BE2C (cell line): ENCODE measurements at regions not wholly inside any gene's neighbourhood (a gene's known extent, or its start where the extent isn't known, plus 50 kb on each side); places are given as distances from the start of the nearest gene placed in this dataset.

Source experiments
- DNase-seq: peaks from one replicate; pipeline ENCODE4 v3.0.0-alpha.2; 2020
- H3K27me3 ChIP-seq: fragments of 250-450 bp; sonication (Bioruptor Pico); 2 replicates; pipeline ENCODE4 v1.5.1; 2020; ENCODE audit warnings: mild to moderate bottlenecking
- H3K36me3 ChIP-seq: fragments of 250-450 bp; sonication (Bioruptor Pico); 2 replicates; pipeline ENCODE4 v1.5.1; 2020; ENCODE audit warnings: mild to moderate bottlenecking
- H3K4me1 ChIP-seq: fragments of 250-450 bp; sonication (Bioruptor Pico); 2 replicates; pipeline ENCODE4 v1.5.1; 2020
- H3K4me3 ChIP-seq: 2 replicates; pipeline ENCODE4 v1.5.1; 2011; ENCODE audit warnings: low read depth, low read length
- H3K9me3 ChIP-seq: fragments of 250-450 bp; sonication (Bioruptor Pico); 2 replicates; pipeline ENCODE4 v1.5.1; 2020
- TF ChIP-seq, protein P1 (sequence below): IDR thresholded peaks from 2 replicates; pipeline ENCODE4 v1.5.1; 2012; ENCODE audit warnings: mild to moderate bottlenecking, low read depth, low read length

DNA sequence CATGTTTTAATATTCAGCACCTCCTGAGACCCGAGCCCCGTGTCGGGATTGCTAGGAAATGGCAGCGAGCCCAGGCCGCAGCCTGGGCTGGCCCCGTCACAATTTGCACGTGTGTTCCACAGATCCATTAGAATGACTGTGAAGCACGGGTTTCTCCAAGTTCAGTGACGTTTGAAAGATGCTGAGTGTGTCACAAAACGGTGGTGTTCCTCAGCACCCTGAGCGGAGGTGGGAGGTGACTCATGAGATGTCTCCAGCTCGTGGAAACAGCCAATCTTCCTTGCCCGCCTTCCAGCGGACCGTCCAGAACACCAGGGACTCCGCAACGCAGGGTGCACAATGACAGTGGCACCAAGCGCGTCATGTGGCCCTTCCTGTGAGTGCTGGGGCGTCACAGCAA lies 412.8 kb downstream of the IRX2 start:
- TF ChIP-seq, protein P1, sequence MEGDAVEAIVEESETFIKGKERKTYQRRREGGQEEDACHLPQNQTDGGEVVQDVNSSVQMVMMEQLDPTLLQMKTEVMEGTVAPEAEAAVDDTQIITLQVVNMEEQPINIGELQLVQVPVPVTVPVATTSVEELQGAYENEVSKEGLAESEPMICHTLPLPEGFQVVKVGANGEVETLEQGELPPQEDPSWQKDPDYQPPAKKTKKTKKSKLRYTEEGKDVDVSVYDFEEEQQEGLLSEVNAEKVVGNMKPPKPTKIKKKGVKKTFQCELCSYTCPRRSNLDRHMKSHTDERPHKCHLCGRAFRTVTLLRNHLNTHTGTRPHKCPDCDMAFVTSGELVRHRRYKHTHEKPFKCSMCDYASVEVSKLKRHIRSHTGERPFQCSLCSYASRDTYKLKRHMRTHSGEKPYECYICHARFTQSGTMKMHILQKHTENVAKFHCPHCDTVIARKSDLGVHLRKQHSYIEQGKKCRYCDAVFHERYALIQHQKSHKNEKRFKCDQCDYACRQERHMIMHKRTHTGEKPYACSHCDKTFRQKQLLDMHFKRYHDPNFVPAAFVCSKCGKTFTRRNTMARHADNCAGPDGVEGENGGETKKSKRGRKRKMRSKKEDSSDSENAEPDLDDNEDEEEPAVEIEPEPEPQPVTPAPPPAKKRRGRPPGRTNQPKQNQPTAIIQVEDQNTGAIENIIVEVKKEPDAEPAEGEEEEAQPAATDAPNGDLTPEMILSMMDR, result no peak
- no peak overlapping the region for H3K4me3 ChIP-seq
- DNase-seq, result no peak
- H3K27me3 ChIP-seq, result no peaks in the 10 kb centered on the region; the same call in 1 of the 2 replicates
- H3K9me3 ChIP-seq, result no peaks in the 10 kb centered on the region
- no peaks in the 10 kb centered on the region for H3K36me3 ChIP-seq
- no peaks in the 10 kb centered on the region for H3K4me1 ChIP-seq

DNA sequence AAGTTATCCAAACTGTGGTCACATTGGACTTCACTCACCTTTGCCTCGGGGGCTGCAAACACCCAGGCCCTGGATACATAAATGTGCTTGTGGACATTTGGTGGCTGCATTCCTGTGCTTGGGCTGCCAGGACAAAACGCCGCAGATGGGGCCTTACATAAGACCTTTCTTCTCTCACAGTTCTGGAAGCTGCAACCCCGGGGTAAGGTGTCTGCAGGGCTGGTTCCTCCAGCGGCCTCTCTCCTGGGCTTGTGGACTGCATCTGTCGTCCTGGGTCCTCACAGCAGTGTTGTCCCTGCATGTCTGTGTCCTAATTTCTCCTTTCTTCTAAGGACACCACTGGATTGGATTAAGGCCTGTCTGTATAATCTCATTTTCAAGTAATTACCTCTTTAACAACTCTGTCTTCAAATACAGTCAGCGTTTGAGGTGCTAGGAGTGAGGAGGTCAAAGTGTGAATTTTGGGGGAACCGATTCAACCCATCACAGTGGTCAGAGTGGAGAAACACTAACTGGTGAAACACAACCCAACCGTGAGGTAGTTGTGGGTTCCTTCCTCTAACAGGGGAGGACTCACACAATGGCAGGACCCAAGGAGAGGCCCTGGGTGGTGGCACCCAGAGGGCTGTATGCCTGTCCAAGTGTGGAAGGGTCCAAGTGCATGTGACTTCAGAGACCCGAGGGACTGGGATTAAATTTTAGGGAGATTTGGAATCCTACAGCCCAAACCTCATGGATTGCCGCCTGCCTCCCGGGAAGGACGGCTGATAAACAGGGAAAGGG lies 415.6 kb downstream of the IRX2 start:
- DNase-seq, result no peak
- Histone ChIP-seq H3K9me3 (no peaks in the 10 kb centered on the region), H3K27me3 (no peaks in the 10 kb centered on the region; the same call in 1 of the 2 replicates), H3K4me3 (no peak overlapping the region), H3K36me3 (no peaks in the 10 kb centered on the region), H3K4me1 (no peaks in the 10 kb centered on the region)
- TF ChIP-seq, protein P1, result no peak

DNA sequence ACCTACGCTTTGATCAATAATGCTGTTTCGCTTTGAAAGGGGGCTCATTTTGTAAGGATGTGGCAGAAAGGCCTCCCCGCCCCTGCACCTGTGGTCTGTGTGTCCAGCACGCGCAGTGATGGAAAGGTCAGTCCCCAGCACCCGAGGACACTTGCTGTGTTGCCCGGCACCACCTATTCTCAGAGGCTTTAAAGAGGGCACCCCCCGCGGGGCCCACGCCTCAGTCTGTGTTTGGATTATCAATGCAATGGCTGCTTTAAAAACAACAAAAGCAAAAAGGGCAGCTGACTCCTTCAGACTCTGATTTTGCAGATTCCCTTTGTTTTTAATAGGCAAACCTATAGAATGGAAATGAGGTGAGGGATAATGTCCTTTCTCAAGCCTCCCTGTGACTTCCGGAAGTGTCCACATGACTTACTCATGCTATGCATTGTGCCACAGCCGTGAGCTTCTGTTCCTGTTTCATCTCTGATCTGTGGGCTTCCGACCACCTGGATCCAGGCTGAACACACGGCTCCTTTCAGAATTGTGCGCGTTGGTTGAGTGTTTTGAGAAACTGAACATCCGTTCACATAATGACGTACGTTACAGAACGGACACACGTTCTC lies 416.2 kb downstream of the IRX2 start:
- Histone ChIP-seq H3K9me3 (no peaks in the 10 kb centered on the region), H3K4me3 (no peak overlapping the region), H3K36me3 (no peaks in the 10 kb centered on the region), H3K4me1 (no peaks in the 10 kb centered on the region), H3K27me3 (no peaks in the 10 kb centered on the region; the same call in 1 of the 2 replicates)
- no peak for DNase-seq
- TF ChIP-seq, protein P1, result no peak

DNA sequence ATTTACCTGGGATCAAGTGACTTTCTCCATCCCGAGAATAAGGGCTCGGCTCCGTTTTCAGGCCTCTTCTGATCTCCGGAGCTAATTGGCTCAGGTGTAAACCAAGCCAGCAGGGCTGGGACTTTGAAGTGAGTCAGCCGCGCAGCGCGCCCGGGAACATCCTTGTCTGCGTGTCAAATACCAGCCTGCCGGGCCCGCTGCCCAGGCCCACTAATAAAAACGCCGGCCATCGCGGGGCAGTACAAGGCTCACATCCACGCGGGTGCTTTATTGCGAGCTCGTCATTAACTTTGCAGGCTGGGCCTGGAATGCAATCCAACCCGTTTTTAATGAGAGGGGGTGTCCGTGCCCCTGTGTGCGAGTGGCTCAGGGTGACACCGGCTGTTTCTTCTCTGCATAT lies 416.8 kb downstream of the IRX2 start:
- TF ChIP-seq, protein P1, result no peak
- Histone ChIP-seq H3K36me3 (no peaks in the 10 kb centered on the region), H3K27me3 (no peaks in the 10 kb centered on the region; the same call in 1 of the 2 replicates), H3K4me1 (no peaks in the 10 kb centered on the region), H3K4me3 (no peak overlapping the region), H3K9me3 (no peaks in the 10 kb centered on the region)
- DNase-seq, result no peak

DNA sequence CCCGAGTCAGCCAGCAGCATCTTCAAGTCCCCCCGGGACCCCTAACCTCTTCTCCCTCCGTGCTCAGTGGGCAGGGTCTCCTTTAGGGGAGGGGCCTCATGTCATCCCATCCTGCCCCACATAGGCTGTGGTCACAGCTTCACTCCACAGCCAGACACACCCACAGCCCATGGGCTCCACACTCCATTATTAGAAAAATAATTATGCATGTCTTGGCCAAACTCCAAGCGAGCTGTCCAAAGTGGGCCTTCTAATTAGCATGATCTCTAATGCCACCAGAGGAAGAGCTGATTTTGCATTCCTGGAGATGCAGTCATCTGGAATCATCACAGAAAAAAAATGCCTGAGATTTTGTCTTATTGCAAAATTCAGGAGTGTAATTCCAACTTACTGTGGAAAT lies 418.2 kb downstream of the IRX2 start:
- Histone ChIP-seq H3K36me3 (no peaks in the 10 kb centered on the region), H3K27me3 (no peaks in the 10 kb centered on the region; the same call in 1 of the 2 replicates), H3K4me1 (no peaks in the 10 kb centered on the region), H3K4me3 (no peak overlapping the region), H3K9me3 (no peaks in the 10 kb centered on the region)
- no peak for DNase-seq
- TF ChIP-seq, protein P1, result no peak

DNA sequence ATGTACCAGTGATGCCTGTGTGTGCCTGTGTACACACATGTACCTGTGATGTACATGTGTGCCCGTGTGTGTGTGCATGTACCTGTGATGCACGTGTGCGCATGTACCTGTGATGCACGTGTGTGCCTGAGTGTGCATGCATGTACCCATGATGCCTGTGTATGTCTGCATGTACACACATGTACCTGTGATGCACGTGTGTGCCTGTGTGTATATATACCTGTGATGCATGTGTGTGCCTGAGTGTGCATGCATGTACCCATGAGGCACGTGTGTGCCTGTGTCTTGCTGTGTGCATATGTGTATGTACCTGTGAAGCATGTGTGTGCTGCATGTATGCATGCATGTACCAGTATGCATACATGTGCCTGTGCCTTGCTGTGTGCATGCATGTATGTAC lies 419.0 kb downstream of the IRX2 start:
- Histone ChIP-seq H3K9me3 (no peaks in the 10 kb centered on the region), H3K4me1 (no peaks in the 10 kb centered on the region), H3K27me3 (no peaks in the 10 kb centered on the region), H3K36me3 (no peaks in the 10 kb centered on the region), H3K4me3 (no peak overlapping the region)
- TF ChIP-seq, protein P1, result no peak
- no peak for DNase-seq
